ENCODE measurements at regions not wholly inside any gene's neighbourhood (a gene's known extent, or its start where the extent isn't known, plus 50 kb on each side); places are given as distances from the start of the nearest gene placed in this dataset.

- no peak for DNase-seq (ENCODE audit: low read depth)
Measured at GRCh38 chr11:95483339-95483738, 252.3 kb upstream of the SESN3 start.

GRCh38 chr11:95478003-95478402 is 247.0 kb upstream of the SESN3 start:
- no peak for DNase-seq (ENCODE audit: low read depth)
- in situ Hi-C loops (cut with HindIII; ENCODE audit: low pct_unique_long_range_greater_than_20kb, low sequenced_read_pairs) = no loop called here

More at GRCh38 chr11:95483339-95483738, 252.3 kb upstream of the SESN3 start:
- in situ Hi-C loops (cut with HindIII; ENCODE audit: low pct_unique_long_range_greater_than_20kb, low sequenced_read_pairs) = no loop called here

- in situ Hi-C loops (cut with HindIII; ENCODE audit: low pct_unique_long_range_greater_than_20kb, low sequenced_read_pairs) = no loop called here
- DNase-seq (ENCODE audit: low read depth) = no peak
Measured at GRCh38 chr11:95469258-95469657, 238.3 kb upstream of the SESN3 start.

DNA sequence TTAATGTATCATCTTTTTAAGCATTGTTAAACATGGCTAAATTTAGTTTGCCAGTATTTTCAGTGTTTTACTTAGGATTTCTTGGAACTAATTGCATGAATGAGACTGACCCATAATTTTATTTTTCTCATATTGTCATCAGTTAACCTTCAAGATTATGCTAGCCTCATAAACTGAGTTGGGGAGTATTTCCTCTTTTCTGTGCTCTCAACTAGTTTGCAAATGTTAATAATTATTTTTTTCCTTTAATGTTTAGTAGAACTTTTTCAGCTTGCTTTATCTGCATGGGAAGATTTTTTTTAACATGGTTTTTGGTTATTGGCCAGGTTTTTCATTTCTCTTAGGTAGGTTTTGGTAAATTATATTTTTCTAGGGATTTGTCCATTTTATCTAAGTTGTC is 235.4 kb upstream of the SESN3 start:
- in situ Hi-C loops (cut with HindIII; ENCODE audit: low pct_unique_long_range_greater_than_20kb, low sequenced_read_pairs) = no loop called here
- no peak for DNase-seq (ENCODE audit: low read depth)

GRCh38 chr11:95465887-95466286 is 234.9 kb upstream of the SESN3 start:
- in situ Hi-C loops (cut with HindIII; ENCODE audit: low pct_unique_long_range_greater_than_20kb, low sequenced_read_pairs) = no loop called here
- no peak for DNase-seq (ENCODE audit: low read depth)

DNA sequence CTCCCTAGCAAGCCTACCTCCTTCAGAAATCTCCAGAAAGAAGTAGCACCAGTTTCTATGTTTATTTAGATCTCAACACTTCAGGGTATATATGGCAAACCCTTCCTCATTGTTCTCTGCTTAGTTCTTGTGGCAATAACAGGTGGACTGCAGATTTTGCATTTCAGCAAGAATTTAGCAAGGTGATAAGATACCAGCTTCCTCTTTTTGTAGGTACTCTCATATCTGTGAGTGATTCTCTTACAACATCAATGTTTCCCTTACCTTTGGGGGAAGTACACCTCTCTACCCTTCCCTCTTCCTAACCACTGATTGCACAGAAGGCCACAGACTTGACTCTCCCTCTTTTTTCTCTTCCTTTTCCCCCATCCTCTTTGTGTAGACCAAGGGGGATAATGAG is 230.9 kb upstream of the SESN3 start:
- in situ Hi-C loops (cut with HindIII; ENCODE audit: low pct_unique_long_range_greater_than_20kb, low sequenced_read_pairs) = no loop called here

DNA sequence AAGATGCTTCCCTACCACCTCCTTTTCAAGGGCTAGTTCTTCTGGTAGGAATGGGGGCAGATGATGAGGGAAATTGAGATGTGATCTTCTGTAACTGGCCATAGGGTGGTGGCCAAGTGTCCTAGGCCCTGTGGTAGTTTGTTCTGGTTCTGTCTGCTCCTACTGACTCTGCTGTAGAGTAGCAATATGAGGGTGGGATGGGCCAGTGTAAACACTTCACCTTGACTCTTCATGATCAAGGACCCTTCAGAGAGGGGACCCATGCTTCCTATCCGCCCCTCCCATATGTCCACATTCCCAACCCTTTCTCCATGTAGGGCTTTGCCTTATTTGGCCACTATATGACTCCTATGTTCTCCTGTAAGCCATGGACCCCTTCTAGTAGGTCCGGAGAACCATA is 230.3 kb upstream of the SESN3 start:
- no peak for DNase-seq (ENCODE audit: low read depth)
- in situ Hi-C loops (cut with HindIII; ENCODE audit: low pct_unique_long_range_greater_than_20kb, low sequenced_read_pairs) = no loop called here

More for the DNA sequence above, 230.9 kb upstream of the SESN3 start:
- no peak for DNase-seq (ENCODE audit: low read depth)

- in situ Hi-C loops (cut with HindIII; ENCODE audit: low pct_unique_long_range_greater_than_20kb, low sequenced_read_pairs) = no loop called here
- no peak for DNase-seq (ENCODE audit: low read depth)
Measured at GRCh38 chr11:95459291-95460042, 228.5 kb upstream of the SESN3 start.

GRCh38 chr11:95456714-95457491 is 225.9 kb upstream of the SESN3 start:
- in situ Hi-C loops (cut with HindIII; ENCODE audit: low pct_unique_long_range_greater_than_20kb, low sequenced_read_pairs) = no loop called here
- no peak for DNase-seq (ENCODE audit: low read depth)

- no peak for DNase-seq (ENCODE audit: low read depth)
- in situ Hi-C loops (cut with HindIII; ENCODE audit: low pct_unique_long_range_greater_than_20kb, low sequenced_read_pairs) = no loop called here
Measured at GRCh38 chr11:95455228-95455970, 224.4 kb upstream of the SESN3 start.

GRCh38 chr11:95453616-95454171 is 222.7 kb upstream of the SESN3 start:
- no peak for DNase-seq (ENCODE audit: low read depth)
- in situ Hi-C loops (cut with HindIII; ENCODE audit: low pct_unique_long_range_greater_than_20kb, low sequenced_read_pairs) = no loop called here

DNA sequence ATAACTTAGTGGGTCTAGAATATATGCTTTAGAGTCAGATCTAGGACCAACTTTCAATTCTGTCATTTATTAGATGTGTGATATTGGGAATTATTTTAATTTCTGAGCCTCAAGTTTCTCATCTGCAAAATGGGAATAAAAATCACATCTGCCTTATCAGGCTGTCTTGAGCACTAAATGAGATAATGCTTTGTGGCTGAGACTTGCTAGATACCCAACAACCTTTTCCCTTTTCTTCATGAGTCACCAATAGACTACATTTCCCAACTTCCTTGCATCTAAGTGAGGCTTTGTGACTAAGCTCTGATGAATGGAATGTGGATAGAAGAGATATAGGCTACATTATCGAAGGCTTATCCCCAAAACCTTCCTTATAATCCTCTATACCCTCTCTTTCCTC is 220.7 kb upstream of the SESN3 start:
- in situ Hi-C loops (cut with HindIII; ENCODE audit: low pct_unique_long_range_greater_than_20kb, low sequenced_read_pairs) = no loop called here
- DNase-seq (ENCODE audit: low read depth) = no peak

DNA sequence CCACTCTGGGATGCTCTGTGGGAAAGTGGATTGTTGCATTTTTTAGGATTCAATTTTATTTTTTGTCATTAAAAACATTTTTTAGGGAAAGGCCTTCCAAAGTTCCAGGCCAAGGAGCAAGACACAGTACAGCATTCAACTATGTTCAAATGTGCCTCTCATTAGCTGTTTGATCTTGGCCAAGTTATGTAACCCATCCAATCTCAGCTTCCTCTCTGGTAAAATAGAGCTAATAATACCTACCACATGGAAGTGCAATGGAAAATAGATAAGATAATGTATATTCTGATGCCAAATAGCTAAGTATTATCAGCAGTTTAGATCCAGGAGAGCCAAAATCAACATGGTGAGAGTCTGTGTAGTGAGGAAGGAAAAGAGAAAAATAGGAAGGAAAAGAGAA is 220.3 kb upstream of the SESN3 start:
- in situ Hi-C loops (cut with HindIII; ENCODE audit: low pct_unique_long_range_greater_than_20kb, low sequenced_read_pairs) = no loop called here
- DNase-seq (ENCODE audit: low read depth) = no peak

DNA sequence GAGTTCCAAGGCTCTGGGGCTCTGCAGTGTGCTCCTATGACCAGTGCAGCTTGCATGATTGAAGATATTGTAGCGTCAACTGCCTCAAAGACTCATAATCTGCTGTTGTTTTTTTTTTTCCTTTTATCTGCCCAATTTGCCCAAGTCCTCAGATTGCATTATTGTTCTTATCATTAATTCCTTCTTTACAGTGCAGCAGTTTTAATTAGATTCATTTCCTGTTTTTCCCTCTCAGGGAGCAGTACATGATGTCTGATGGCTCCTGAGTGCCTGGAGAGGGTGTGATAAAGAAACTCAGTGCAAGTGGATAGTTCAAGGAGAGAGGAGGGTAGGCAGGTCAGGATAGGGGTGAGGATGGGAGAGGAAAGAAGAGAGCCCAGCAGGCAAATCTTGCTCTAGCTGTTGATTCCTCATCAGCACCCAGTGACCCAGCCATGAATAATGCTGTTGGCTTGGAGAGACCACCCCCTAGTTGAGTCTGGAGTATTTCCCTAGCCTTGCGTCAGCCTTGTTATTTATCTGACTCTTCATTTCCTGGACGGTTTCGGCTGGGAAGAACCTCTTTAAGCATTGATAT is 219.6 kb upstream of the SESN3 start:
- in situ Hi-C loops (cut with HindIII; ENCODE audit: low pct_unique_long_range_greater_than_20kb, low sequenced_read_pairs) = no loop called here
- no peak for DNase-seq (ENCODE audit: low read depth)

GRCh38 chr11:95445746-95446333 is 214.8 kb upstream of the SESN3 start:
- in situ Hi-C loops (cut with HindIII; ENCODE audit: low pct_unique_long_range_greater_than_20kb, low sequenced_read_pairs) = no loop called here
- no peak for DNase-seq (ENCODE audit: low read depth)

DNA sequence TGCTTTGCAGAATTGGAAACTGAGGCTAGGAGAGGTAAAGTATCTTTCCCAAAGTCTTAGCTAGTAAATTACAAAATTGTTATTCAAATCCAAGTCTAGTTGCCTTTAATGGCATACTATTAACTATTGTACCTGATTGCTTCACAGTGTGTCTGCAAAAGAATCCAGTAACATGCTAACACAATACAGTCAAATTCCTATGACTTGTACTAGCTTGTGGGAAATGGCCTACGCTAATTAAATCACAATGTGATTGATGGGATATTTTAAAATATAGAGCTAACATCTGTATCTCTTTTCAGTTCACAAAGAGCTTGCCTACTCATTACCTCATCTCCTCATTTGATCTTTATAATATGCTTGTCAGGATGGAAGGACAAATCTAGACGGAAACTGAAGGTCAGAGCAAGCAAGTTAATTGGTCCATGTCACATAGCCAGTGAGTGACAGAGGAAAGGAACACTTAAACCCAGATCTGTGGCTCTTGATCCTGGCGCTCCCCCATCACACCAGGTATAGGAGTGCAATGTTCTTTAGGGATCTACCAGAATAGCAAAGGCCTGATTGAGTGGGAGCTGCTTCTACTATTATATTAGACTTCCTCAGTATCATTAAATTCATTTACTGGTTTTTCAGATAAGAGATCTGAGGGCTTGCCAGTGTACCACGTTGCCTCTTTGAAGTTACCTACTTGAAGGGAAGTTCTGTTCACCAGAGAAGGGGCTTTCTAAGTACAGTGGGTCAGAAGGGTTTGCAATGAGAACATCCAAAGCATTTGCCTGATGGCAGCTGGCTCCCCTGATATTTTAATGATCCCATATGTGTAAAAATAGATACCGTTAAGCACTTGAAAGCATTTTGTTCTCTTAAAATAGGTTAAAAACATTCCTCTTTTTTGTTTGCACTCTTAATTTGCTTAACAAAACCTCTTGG is 213.6 kb upstream of the SESN3 start:
- in situ Hi-C loops (cut with HindIII; ENCODE audit: low pct_unique_long_range_greater_than_20kb, low sequenced_read_pairs) = no loop called here
- DNase-seq (ENCODE audit: low read depth) = no peak

DNA sequence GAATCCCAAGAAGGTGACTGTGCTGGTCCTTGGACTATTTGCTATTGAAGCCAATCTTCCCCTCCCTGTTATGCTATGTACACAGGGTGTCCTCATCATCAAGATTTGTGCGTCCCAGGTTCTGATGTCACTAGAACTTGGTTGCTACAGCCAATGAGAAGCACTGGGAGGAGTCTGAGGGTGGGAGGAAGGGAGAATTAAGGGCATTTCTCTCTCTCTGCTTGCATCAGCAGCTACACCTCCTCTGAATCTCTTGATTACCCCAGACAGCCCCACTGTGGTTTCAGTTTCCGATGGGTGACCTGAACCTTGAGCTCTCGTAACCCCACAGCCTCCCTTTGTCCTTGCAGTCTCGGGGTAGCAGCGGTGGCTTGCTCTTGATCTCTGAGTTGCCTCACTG is 212.4 kb upstream of the SESN3 start:
- no peak for DNase-seq (ENCODE audit: low read depth)
- in situ Hi-C loops (cut with HindIII; ENCODE audit: low pct_unique_long_range_greater_than_20kb, low sequenced_read_pairs) = no loop called here

Measured in Caki2 (cell line).